ENCODE measurements at regions not wholly inside any gene's neighbourhood (a gene's known extent, or its start where the extent isn't known, plus 50 kb on each side); places are given as distances from the start of the nearest gene placed in this dataset.

- ATAC-seq (replicated peaks in 6 of 8) = no peak
- H3K4me3 ChIP-seq = no peak overlapping the region
- no peak overlapping the region for H3K27ac ChIP-seq
- H3K4me1 ChIP-seq (replicated peaks in 1 of 2) = peaks cover 0 to 3% of the 10 kb centered on the region in 2 donors
- in situ Hi-C loops (cut with MboI; ENCODE audit: low pct_unique_long_range_greater_than_20kb in 2 of 9, low sequenced_read_pairs in 9 of 9, unreplicated experiment in 9 of 9) = loop anchor here in 1 of 9 experiments (25.0 kb wide), 1 partner anchor 133 kb away; no protein-coding TSS in a partner anchor
These were observed 326.9 kb upstream of the MIR17HG start for GRCh38 chr13:91020461-91021034.

- ATAC-seq (replicated peaks in 6 of 8) = no peak
- no peak overlapping the region for H3K27ac ChIP-seq
- in situ Hi-C loops (cut with MboI; ENCODE audit: low pct_unique_long_range_greater_than_20kb in 2 of 9, low sequenced_read_pairs in 9 of 9, unreplicated experiment in 9 of 9) = loop anchor here in 1 of 9 experiments (25.0 kb wide), 1 partner anchor 137 kb away; no protein-coding TSS in a partner anchor
- no peak overlapping the region for H3K4me3 ChIP-seq
- 3 to 90% (median 79%) methylated on average over 2 to 3 of the region's 3 CpGs for WGBS, 10 experiments
- H3K4me1 ChIP-seq (replicated peaks in 1 of 2) = no peaks in the 10 kb centered on the region
These were observed 323.2 kb upstream of the MIR17HG start for GRCh38 chr13:91024157-91024792.

- no peak for ATAC-seq (replicated peaks in 6 of 8)
- in situ Hi-C loops (cut with MboI; ENCODE audit: low pct_unique_long_range_greater_than_20kb in 2 of 9, low sequenced_read_pairs in 9 of 9, unreplicated experiment in 9 of 9) = no loop called here
- Histone ChIP-seq H3K27ac (no peak overlapping the region), H3K4me1 (replicated peaks in 1 of 2) (no peaks in the 10 kb centered on the region), H3K4me3 (no peak overlapping the region)
These were observed 322.0 kb upstream of the MIR17HG start for GRCh38 chr13:91025442-91025841.

- no peak overlapping the region for H3K27ac ChIP-seq
- no peak for ATAC-seq (replicated peaks in 6 of 8)
- H3K4me1 ChIP-seq (replicated peaks in 1 of 2) = no peaks in the 10 kb centered on the region
- H3K4me3 ChIP-seq = no peak overlapping the region
- in situ Hi-C loops (cut with MboI; ENCODE audit: low pct_unique_long_range_greater_than_20kb in 2 of 9, low sequenced_read_pairs in 9 of 9, unreplicated experiment in 9 of 9) = no loop called here
- WGBS, 10 experiments = 17 to 100% (median 96%) methylated on average over 1 to 3 of the region's 3 CpGs; no CpG with 5 or more reads in 2 of the 10 experiments
These were observed 316.0 kb upstream of the MIR17HG start for GRCh38 chr13:91031508-91031907.

- Histone ChIP-seq H3K4me1 (replicated peaks in 1 of 2) (no peaks in the 10 kb centered on the region), H3K27ac (no peak overlapping the region), H3K4me3 (no peak overlapping the region)
- in situ Hi-C loops (cut with MboI; ENCODE audit: low pct_unique_long_range_greater_than_20kb in 2 of 9, low sequenced_read_pairs in 9 of 9, unreplicated experiment in 9 of 9) = no loop called here
- no peak for ATAC-seq (replicated peaks in 6 of 8)
- 0 to 86% (median 0%) methylated on average over 1 of the region's 1 CpG; no CpG with 5 or more reads in 4 of the 10 experiments for WGBS, 10 experiments
These were observed 315.4 kb upstream of the MIR17HG start for GRCh38 chr13:91032104-91032503.

GRCh38 chr13:91036886-91037285, 310.6 kb upstream of the MIR17HG start:
- WGBS, 10 experiments = 7 to 87% (median 73%) methylated on average over 1 to 3 of the region's 3 CpGs
- Histone ChIP-seq H3K4me3 (no peak overlapping the region), H3K27ac (no peak overlapping the region), H3K4me1 (replicated peaks in 1 of 2) (no peaks in the 10 kb centered on the region)
- in situ Hi-C loops (cut with MboI; ENCODE audit: low pct_unique_long_range_greater_than_20kb in 2 of 9, low sequenced_read_pairs in 9 of 9, unreplicated experiment in 9 of 9) = no loop called here
- ATAC-seq (replicated peaks in 6 of 8) = no peak

GRCh38 chr13:91042870-91043269, 304.6 kb upstream of the MIR17HG start:
- ATAC-seq (replicated peaks in 6 of 8) = no peak
- H3K4me3 ChIP-seq = no peak overlapping the region
- no peaks in the 10 kb centered on the region for H3K4me1 ChIP-seq (replicated peaks in 1 of 2)
- WGBS, 10 experiments = 0 to 100% (median 0%) methylated on average over 1 of the region's 1 CpG; no CpG with 5 or more reads in 5 of the 10 experiments
- in situ Hi-C loops (cut with MboI; ENCODE audit: low pct_unique_long_range_greater_than_20kb in 2 of 9, low sequenced_read_pairs in 9 of 9, unreplicated experiment in 9 of 9) = no loop called here
- no peak overlapping the region for H3K27ac ChIP-seq

- ATAC-seq (replicated peaks in 6 of 8) = peak in 3 of 8 experiments; percentile 24 to 70 (median 50)
- 0 to 80% (median 60%) methylated on average over 1 to 5 of the region's 5 CpGs; no CpG with 5 or more reads in 1 of the 10 experiments for WGBS, 10 experiments
- no peak overlapping the region for H3K27ac ChIP-seq
- in situ Hi-C loops (cut with MboI; ENCODE audit: low pct_unique_long_range_greater_than_20kb in 2 of 9, low sequenced_read_pairs in 9 of 9, unreplicated experiment in 9 of 9) = no loop called here
- no peak overlapping the region for H3K4me3 ChIP-seq
- H3K4me1 ChIP-seq (replicated peaks in 1 of 2) = no peaks in the 10 kb centered on the region
These were observed 302.0 kb upstream of the MIR17HG start for GRCh38 chr13:91045351-91046034.

- in situ Hi-C loops (cut with MboI; ENCODE audit: low pct_unique_long_range_greater_than_20kb in 2 of 9, low sequenced_read_pairs in 9 of 9, unreplicated experiment in 9 of 9) = no loop called here
- peak in 1 of 8 experiments; percentile 38 for ATAC-seq (replicated peaks in 6 of 8)
- WGBS, 10 experiments = 0 to 100% (median 43%) methylated on average over 1 to 3 of the region's 4 CpGs; no CpG with 5 or more reads in 3 of the 10 experiments
- no peak overlapping the region for H3K27ac ChIP-seq
- no peak overlapping the region for H3K4me3 ChIP-seq
- peaks cover 0 to 4% of the 10 kb centered on the region in 2 donors for H3K4me1 ChIP-seq (replicated peaks in 1 of 2)
These were observed 300.7 kb upstream of the MIR17HG start for GRCh38 chr13:91046715-91047327.

- Histone ChIP-seq H3K4me3 (no peak overlapping the region), H3K27ac (no peak overlapping the region), H3K4me1 (replicated peaks in 1 of 2) (peaks cover 0 to 4% of the 10 kb centered on the region in 2 donors)
- ATAC-seq (replicated peaks in 6 of 8) = no peak
- in situ Hi-C loops (cut with MboI; ENCODE audit: low pct_unique_long_range_greater_than_20kb in 2 of 9, low sequenced_read_pairs in 9 of 9, unreplicated experiment in 9 of 9) = no loop called here
- WGBS, 10 experiments = 0 to 100% (median 84%) methylated on average over 1 to 2 of the region's 2 CpGs
These were observed 296.5 kb upstream of the MIR17HG start for GRCh38 chr13:91050970-91051369.

GRCh38 chr13:91052876-91053275, 294.6 kb upstream of the MIR17HG start:
- Histone ChIP-seq H3K4me3 (no peak overlapping the region), H3K27ac (no peak overlapping the region), H3K4me1 (replicated peaks in 1 of 2) (peaks cover 0 to 4% of the 10 kb centered on the region in 2 donors)
- in situ Hi-C loops (cut with MboI; ENCODE audit: low pct_unique_long_range_greater_than_20kb in 2 of 9, low sequenced_read_pairs in 9 of 9, unreplicated experiment in 9 of 9) = no loop called here
- WGBS, 10 experiments = 0 to 100% (median 63%) methylated on average over 1 of the region's 1 CpG
- ATAC-seq (replicated peaks in 6 of 8) = no peak

GRCh38 chr13:91053318-91054065, 294.0 kb upstream of the MIR17HG start:
- H3K27ac ChIP-seq = no peak overlapping the region
- H3K4me1 ChIP-seq (replicated peaks in 1 of 2) = peaks cover 0 to 4% of the 10 kb centered on the region in 2 donors
- ATAC-seq (replicated peaks in 6 of 8) = no peak
- in situ Hi-C loops (cut with MboI; ENCODE audit: low pct_unique_long_range_greater_than_20kb in 2 of 9, low sequenced_read_pairs in 9 of 9, unreplicated experiment in 9 of 9) = no loop called here
- WGBS, 10 experiments = 0 to 100% (median 72%) methylated on average over 1 to 2 of the region's 2 CpGs
- H3K4me3 ChIP-seq = no peak overlapping the region

- ATAC-seq (replicated peaks in 6 of 8) = no peak
- in situ Hi-C loops (cut with MboI; ENCODE audit: low pct_unique_long_range_greater_than_20kb in 2 of 9, low sequenced_read_pairs in 9 of 9, unreplicated experiment in 9 of 9) = no loop called here
- Histone ChIP-seq H3K4me3 (no peak overlapping the region), H3K27ac (no peak overlapping the region), H3K4me1 (replicated peaks in 1 of 2) (peaks cover 0 to 4% of the 10 kb centered on the region in 2 donors)
- 0 to 100% (median 83%) methylated on average over 1 of the region's 1 CpG; no CpG with 5 or more reads in 1 of the 10 experiments for WGBS, 10 experiments
These were observed 292.6 kb upstream of the MIR17HG start for GRCh38 chr13:91054902-91055301.
